Lung (tissue), 11 donors: ENCODE measurements at regions not wholly inside any gene's neighbourhood (a gene's known extent, or its start where the extent isn't known, plus 50 kb on each side); places are given as distances from the start of the nearest gene placed in this dataset.

Experiments
- ATAC-seq: fragments of 200-7000 bp; cut with Tn5 transposase; one replicate; pipeline ENCODE4 v1.9.1; 2020; ENCODE audit warnings: moderate number of reproducible peaks; ENCODE audit not compliant: insufficient read depth, low FRiP score
- DNase-seq, 3 donors: peaks; one replicate each; pipeline ENCODE4 v3.0.0-alpha.2; 2013 to 2017
- H3K27ac ChIP-seq, 2 donors: one replicate each; pipeline ENCODE4 v1.5.1; 2013; ENCODE audit warnings: mild to moderate bottlenecking in 2 of 2, moderate library complexity in 2 of 2, control low read depth in 1 of 2, inconsistent platforms in 1 of 2, low read depth in 1 of 2, low read length in 1 of 2
- H3K27me3 ChIP-seq, 3 donors: one replicate each; pipeline ENCODE4 v1.5.1; 2013; ENCODE audit warnings: low read length in 2 of 3; ENCODE audit not compliant: control insufficient read depth in 3 of 3, insufficient read depth in 3 of 3
- H3K36me3 ChIP-seq, 4 donors: one replicate each; pipeline ENCODE4 v1.5.1; 2013; ENCODE audit warnings: low read length in 4 of 4, mild to moderate bottlenecking in 1 of 4, moderate library complexity in 1 of 4; ENCODE audit not compliant: control insufficient read depth in 4 of 4, insufficient read depth in 4 of 4
- H3K4me1 ChIP-seq, 5 donors: one replicate each; pipeline ENCODE4 v1.5.1; 2013; ENCODE audit warnings: low read length in 5 of 5, mild to moderate bottlenecking in 2 of 5, moderate library complexity in 1 of 5; ENCODE audit not compliant: control insufficient read depth in 5 of 5, insufficient read depth in 5 of 5
- H3K4me3 ChIP-seq: one replicate; pipeline ENCODE4 v1.5.1; 2013; ENCODE audit warnings: mild to moderate bottlenecking, control low read depth, moderate library complexity
- H3K9ac ChIP-seq, 2 donors: one replicate each; pipeline ENCODE4 v1.5.1; 2013; ENCODE audit warnings: low read length in 2 of 2, control low read depth in 1 of 2; ENCODE audit not compliant: insufficient read depth in 1 of 2
- H3K9me3 ChIP-seq, 4 donors: one replicate each; pipeline ENCODE4 v1.5.1; 2013; ENCODE audit warnings: low read length in 3 of 4, mild to moderate bottlenecking in 1 of 4, moderate library complexity in 1 of 4; ENCODE audit not compliant: control insufficient read depth in 4 of 4, insufficient read depth in 3 of 4
- CTCF ChIP-seq: IDR thresholded peaks from 2 replicates; pipeline ENCODE4 v1.5.1; 2012; ENCODE audit warnings: mild to moderate bottlenecking; ENCODE audit errors: control extremely low read depth, extremely low read depth
- WGBS, 2 donors: extraction: QIAGEN DNeasy Blood & Tissue Kit; methylation state at CpG; one replicate each; pipeline ENCODE4 v1.1.7; 2013; 5-methylcytosine and 5-hydroxymethylcytosine counted together
- donor health status: control.
- donor health status: control.
- donor health status: Bipolar disorder and iron deficiency.
- donor health status: healthy.
- donor health status: DM: yes; HTN: yes; CAD: no.

- WGBS, 2 donors: 53 to 71% methylated on average over 10 of the region's 10 CpGs
- Histone ChIP-seq H3K9me3 (no peaks in the 10 kb centered on the region), H3K4me1 (peaks cover 0 to 70% (median 21%) of the 10 kb centered on the region in 5 donors), H3K36me3 (no peaks in the 10 kb centered on the region), H3K27ac (no peak overlapping the region), H3K4me3 (no peak overlapping the region), H3K9ac (no peak overlapping the region), H3K27me3 (no peaks in the 10 kb centered on the region)
- no peak for TF ChIP-seq CTCF
- ATAC-seq (no peak), DNase-seq (peak; percentile 77 to 90 (median 87))
Observed at GRCh38 chr18:76259096-76259495, 235.9 kb downstream of the ZNF516 start.

DNA sequence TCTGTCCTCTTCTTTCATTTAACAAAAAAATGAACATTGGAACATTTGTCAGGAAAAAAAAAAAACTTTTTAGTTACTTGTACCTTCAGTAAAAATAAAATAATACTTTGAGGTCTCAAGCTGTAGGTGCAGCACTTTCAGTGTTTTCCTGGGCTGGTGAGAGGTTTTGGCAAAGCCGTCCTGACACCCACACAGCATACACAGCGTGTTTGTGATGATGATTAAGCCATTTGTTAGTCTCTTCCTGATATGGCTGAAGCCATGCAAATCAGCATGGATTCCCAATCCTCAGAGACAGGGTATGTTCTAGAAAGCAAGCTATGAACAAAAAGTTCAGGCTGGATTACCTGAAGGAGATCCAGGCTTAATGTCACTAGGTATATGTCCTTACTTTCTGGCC is 236.8 kb downstream of the ZNF516 start:
- H3K4me3 ChIP-seq: no peak overlapping the region
- no peaks in the 10 kb centered on the region for H3K27me3 ChIP-seq
- no peaks in the 10 kb centered on the region for H3K9me3 ChIP-seq
- WGBS, 2 donors: 71 to 82% methylated on average over 2 of the region's 2 CpGs
- DNase-seq (peak in 2 of 3 donors; percentile 24 to 38), ATAC-seq (no peak)
- H3K4me1 ChIP-seq: peaks cover 0 to 62% (median 16%) of the 10 kb centered on the region in 5 donors
- H3K36me3 ChIP-seq: no peaks in the 10 kb centered on the region
- no peak for TF ChIP-seq CTCF
- no peak overlapping the region for H3K9ac ChIP-seq
- no peak overlapping the region for H3K27ac ChIP-seq

DNA sequence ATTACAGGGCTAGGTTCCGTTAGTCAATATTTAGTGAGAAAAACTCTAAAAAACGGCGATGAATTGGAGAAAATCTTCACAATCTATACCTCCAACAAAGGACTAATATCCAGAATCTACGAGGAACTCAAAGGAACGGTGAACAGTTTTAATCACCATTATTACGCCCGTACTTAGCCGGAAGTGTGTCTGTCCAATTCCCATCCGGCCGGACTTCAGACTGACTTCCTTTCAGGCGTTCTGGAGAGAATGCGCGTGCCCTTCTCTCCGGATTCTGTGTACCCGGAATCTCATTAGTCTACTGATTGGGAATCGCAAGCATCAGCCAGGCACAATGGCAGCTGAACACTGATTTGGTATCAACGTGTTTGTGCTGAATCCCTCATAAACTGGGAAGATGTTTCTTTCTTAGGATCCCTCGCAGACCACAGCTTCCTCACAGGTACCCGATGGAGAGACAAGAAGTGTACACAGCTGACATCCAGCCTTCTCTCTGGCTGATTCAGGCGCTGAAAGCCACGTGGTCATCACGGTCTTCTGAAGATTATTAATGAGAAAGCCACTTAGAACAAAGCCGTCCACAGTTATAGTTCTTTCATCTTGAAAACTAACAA is 239.9 kb downstream of the ZNF516 start:
- Histone ChIP-seq H3K4me3 (no peak overlapping the region), H3K9ac (no peak overlapping the region), H3K9me3 (no peaks in the 10 kb centered on the region), H3K27ac (no peak overlapping the region), H3K27me3 (no peaks in the 10 kb centered on the region), H3K4me1 (peaks cover 0 to 44% (median 10%) of the 10 kb centered on the region in 5 donors), H3K36me3 (no peaks in the 10 kb centered on the region)
- DNase-seq (no peak), ATAC-seq (peak; percentile 63)
- no peak for TF ChIP-seq CTCF
- 83 to 92% methylated on average over 23 of the region's 23 CpGs for WGBS, 2 donors

DNA sequence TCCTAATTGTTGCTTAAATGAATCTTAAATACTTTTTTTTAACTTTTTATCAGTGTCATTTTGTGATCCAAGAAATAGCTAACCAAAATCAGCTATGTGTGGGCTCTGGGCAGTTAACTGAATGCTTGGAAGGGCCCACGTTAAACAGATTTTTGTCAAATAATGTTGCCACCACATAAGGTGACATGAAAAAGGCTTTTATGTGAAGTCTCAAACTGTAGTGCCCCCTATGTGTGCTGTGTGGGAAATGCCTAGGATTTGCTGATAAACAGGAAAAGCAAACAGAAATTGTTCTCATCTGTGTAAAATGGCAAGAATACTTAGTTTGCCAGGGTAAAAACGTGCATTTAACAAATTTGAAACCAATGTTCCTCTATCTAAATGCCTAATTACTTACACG is 242.2 kb downstream of the ZNF516 start:
- 35 to 48% methylated on average over 3 of the region's 3 CpGs for WGBS, 2 donors

More for the DNA sequence above, 242.2 kb downstream of the ZNF516 start:
- Histone ChIP-seq H3K36me3 (no peaks in the 10 kb centered on the region), H3K4me3 (no peak overlapping the region), H3K4me1 (peaks cover 0 to 23% (median 6%) of the 10 kb centered on the region in 5 donors), H3K9ac (no peak overlapping the region), H3K9me3 (no peaks in the 10 kb centered on the region), H3K27me3 (no peaks in the 10 kb centered on the region), H3K27ac (no peak overlapping the region)
- ATAC-seq (no peak), DNase-seq (peak in 2 of 3 donors; percentile 45 to 67)
- TF ChIP-seq CTCF: no peak
